H1 (cell line): ENCODE measurements at regions not wholly inside any gene's neighbourhood (a gene's known extent, or its start where the extent isn't known, plus 50 kb on each side); places are given as distances from the start of the nearest gene placed in this dataset.

ENCODE experiments used
- CTCF ChIA-PET: fragments of 300-600 bp; sonication (Branson Sonifier 250); formaldehyde crosslinking; loops from one replicate; lab custom pipeline; 2021; ENCODE audit not compliant: partially characterized antibody; lab: Charles Lee
- POLR2A ChIA-PET: fragments of 300-600 bp; sonication (Branson Sonifier 250); formaldehyde crosslinking; loops from one replicate; lab custom pipeline; 2021; ENCODE audit warnings: inconsistent platforms; ENCODE audit not compliant: partially characterized antibody; lab: Charles Lee
- DNase-seq, 2 experiments: peaks; one replicate each; pipeline versions ENCODE4 v3.0.0 to v3.0.0-alpha.2; 2010 to 2022; ENCODE audit warnings: low spot score in 2 of 2, low read depth in 1 of 2, mixed read lengths in 1 of 2
- FAIRE-seq: peaks from 2 replicates; lab custom pipeline; 2011; peaks lifted over from hg19 to GRCh38; lab: Jason Lieb, UNC
- H2AFZ ChIP-seq: 2 replicates; pipeline ENCODE4 v1.8.1; 2012; ENCODE audit warnings: low read length, inconsistent platforms
- H2AK5ac ChIP-seq: 2 replicates; pipeline ENCODE4 v1.6.1; 2013; ENCODE audit warnings: low read depth, low read length
- H2BK120ac ChIP-seq: replicated peaks from 2 replicates; pipeline ENCODE3; 2013; ENCODE audit warnings: low read depth, low read length, inconsistent platforms
- H2BK12ac ChIP-seq: 2 replicates; pipeline ENCODE4 v1.6.1; 2013; ENCODE audit warnings: low read depth, low read length
- H2BK15ac ChIP-seq: 2 replicates; pipeline ENCODE4 v1.6.1; 2013; ENCODE audit warnings: low read length
- H2BK20ac ChIP-seq: 2 replicates; pipeline ENCODE4 v1.6.1; 2013; ENCODE audit warnings: low read length
- H2BK5ac ChIP-seq: 2 replicates; pipeline ENCODE4 v1.6.1; 2013; ENCODE audit warnings: low read depth, low read length
- H3K14ac ChIP-seq: 2 replicates; pipeline ENCODE4 v1.6.1; 2013; ENCODE audit warnings: inconsistent platforms; ENCODE audit not compliant: insufficient read length
- H3K18ac ChIP-seq: 2 replicates; pipeline ENCODE4 v1.6.1; 2013; ENCODE audit warnings: low read length; ENCODE audit errors: extremely low read depth
- H3K23ac ChIP-seq: 2 replicates; pipeline ENCODE4 v1.6.1; 2013; ENCODE audit warnings: inconsistent platforms; ENCODE audit not compliant: insufficient read length
- H3K23me2 ChIP-seq: 2 replicates; pipeline ENCODE4 v1.6.1; 2013; ENCODE audit warnings: low read depth, low read length
- H3K27ac ChIP-seq: 2 replicates; pipeline ENCODE4 v1.6.1; 2011; ENCODE audit warnings: low read depth, low read length, inconsistent platforms
- H3K27me3 ChIP-seq, 4 experiments: replicated peaks in 1 of 4; 1 replicate in 1 of 4; 2 replicates in 3 of 4; pipeline versions ENCODE4 v1.6.1 to v1.8.1; 2011 to 2013; ENCODE audit warnings: low read length in 3 of 4, mild to moderate bottlenecking in 3 of 4, inconsistent platforms in 2 of 4, mixed read lengths in 2 of 4, moderate library complexity in 1 of 4; ENCODE audit not compliant: control insufficient read depth in 3 of 4, insufficient read depth in 3 of 4; ENCODE audit errors: extremely low read depth in 1 of 4
- H3K36me3 ChIP-seq, 4 experiments: 2 replicates each; pipeline versions ENCODE4 v1.6.1 to v1.8.1; 2011 to 2013; ENCODE audit warnings: mild to moderate bottlenecking in 4 of 4, low read length in 3 of 4, moderate library complexity in 2 of 4, control low read depth in 1 of 4, inconsistent platforms in 1 of 4; ENCODE audit not compliant: insufficient read depth in 4 of 4, control insufficient read depth in 2 of 4
- H3K4ac ChIP-seq: replicated peaks from 2 replicates; pipeline ENCODE3; 2013; ENCODE audit warnings: low read length, low read depth, mixed read lengths, inconsistent platforms; ENCODE audit not compliant: insufficient read length
- H3K4me1 ChIP-seq, 4 experiments: replicated peaks in 1 of 4; 1 replicate in 1 of 4; 2 replicates in 3 of 4; pipeline versions ENCODE4 v1.6.1 to v1.8.1; 2011 to 2013; ENCODE audit warnings: low read length in 3 of 4, inconsistent platforms in 2 of 4, mixed read lengths in 1 of 4; ENCODE audit not compliant: insufficient read depth in 4 of 4, control insufficient read depth in 3 of 4
- H3K4me2 ChIP-seq, 2 experiments: 2 replicates each; pipeline versions ENCODE4 v1.6.1 to v1.8.1; 2011 to 2013; ENCODE audit warnings: low read depth in 2 of 2, low read length in 2 of 2, control low read depth in 1 of 2, inconsistent platforms in 1 of 2, mild to moderate bottlenecking in 1 of 2; ENCODE audit not compliant: insufficient read depth in 1 of 2
- H3K4me3 ChIP-seq, 4 experiments: fragments of 200-600, 300-600 bp in 1 of 4; sonication (generic), shearing (Covaris generic), sonication (Bioruptor Twin) in 1 of 4; 2 replicates each; pipeline versions ENCODE4 v1.5.1 to v1.8.1; 2011 to 2016; ENCODE audit warnings: low read length in 4 of 4, low read depth in 3 of 4, control low read depth in 2 of 4, inconsistent platforms in 2 of 4, mild to moderate bottlenecking in 2 of 4, mixed read lengths in 1 of 4, moderate library complexity in 1 of 4; ENCODE audit not compliant: insufficient read depth in 2 of 4; ENCODE audit errors: extremely low read depth in 1 of 4
- H3K56ac ChIP-seq: replicated peaks from 2 replicates; pipeline ENCODE3; 2013; ENCODE audit warnings: low read depth, mild to moderate bottlenecking, mixed read lengths, low read length, inconsistent platforms; ENCODE audit not compliant: insufficient read length
- H3K79me1 ChIP-seq: 2 replicates; pipeline ENCODE4 v1.6.1; 2013; ENCODE audit warnings: low read depth, low read length, control low read depth
- H3K79me2 ChIP-seq, 2 experiments: 2 replicates each; pipeline versions ENCODE4 v1.6.1 to v1.8.1; 2012 to 2013; ENCODE audit warnings: low read length in 2 of 2, mild to moderate bottlenecking in 2 of 2, inconsistent platforms in 1 of 2; ENCODE audit not compliant: insufficient read depth in 2 of 2, control insufficient read depth in 1 of 2
- H3K9ac ChIP-seq, 4 experiments: replicated peaks in 1 of 4; 1 replicate in 1 of 4; 2 replicates in 3 of 4; pipeline versions ENCODE4 v1.6.1 to v1.8.1; 2011 to 2013; ENCODE audit warnings: low read depth in 3 of 4, low read length in 3 of 4, control low read depth in 2 of 4, mild to moderate bottlenecking in 2 of 4, moderate library complexity in 2 of 4, inconsistent platforms in 1 of 4; ENCODE audit errors: extremely low read depth in 1 of 4
- H3K9me3 ChIP-seq, 2 experiments: 2 replicates each; pipeline versions ENCODE4 v1.6.1 to v1.8.1; 2012 to 2013; ENCODE audit warnings: mild to moderate bottlenecking in 2 of 2, moderate library complexity in 2 of 2, control low read depth in 1 of 2, inconsistent platforms in 1 of 2, low read depth in 1 of 2, low read length in 1 of 2, mixed read lengths in 1 of 2; ENCODE audit not compliant: insufficient read depth in 2 of 2
- H4K20me1 ChIP-seq, 2 experiments: replicated peaks in 1 of 2; 2 replicates each; pipeline versions ENCODE3 to v1.8.1; 2011 to 2013; ENCODE audit warnings: inconsistent platforms in 2 of 2, low read length in 2 of 2, mild to moderate bottlenecking in 1 of 2; ENCODE audit not compliant: insufficient read depth in 2 of 2, control insufficient read depth in 1 of 2
- H4K5ac ChIP-seq: 2 replicates; pipeline ENCODE4 v1.6.1; 2013; ENCODE audit warnings: low read length, low read depth, mixed read lengths, inconsistent platforms; ENCODE audit not compliant: insufficient read length
- H4K8ac ChIP-seq: 2 replicates; pipeline ENCODE4 v1.8.0; 2013; ENCODE audit warnings: mild to moderate bottlenecking, moderate library complexity, low read length, inconsistent platforms; ENCODE audit not compliant: insufficient read depth; ENCODE audit errors: extremely low read depth
- H4K91ac ChIP-seq: replicated peaks from 2 replicates; pipeline ENCODE3; 2013; ENCODE audit warnings: low read length, mixed read lengths, inconsistent platforms; ENCODE audit not compliant: insufficient read length
- ATF3 ChIP-seq: IDR thresholded peaks from 2 replicates; pipeline ENCODE4 v1.6.1; 2011; ENCODE audit warnings: low read depth, mild to moderate bottlenecking, low read length; ENCODE audit not compliant: insufficient read depth
- EP300 ChIP-seq, 2 experiments: IDR thresholded peaks; 1 replicate in 1 of 2; 2 replicates in 1 of 2; pipeline ENCODE4 v1.6.1; 2011 to 2012; ENCODE audit warnings: low read depth in 2 of 2, low read length in 2 of 2, mild to moderate bottlenecking in 2 of 2, borderline replicate concordance in 1 of 2, inconsistent platforms in 1 of 2, moderate library complexity in 1 of 2
- GABPA ChIP-seq: IDR thresholded peaks from 2 replicates; pipeline ENCODE4 v1.6.1; 2011; ENCODE audit warnings: mild to moderate bottlenecking, low read length, moderate library complexity, borderline replicate concordance; ENCODE audit not compliant: insufficient read depth
- JUN ChIP-seq: IDR thresholded peaks from 2 replicates; pipeline ENCODE4 v1.6.1; 2011; ENCODE audit warnings: low read depth, mild to moderate bottlenecking, improper control_type of control experiment, low read length
- JUND ChIP-seq: IDR thresholded peaks from 2 replicates; pipeline ENCODE4 v1.6.1; 2011; ENCODE audit warnings: mild to moderate bottlenecking, improper control_type of control experiment, low read length
- KDM4A ChIP-seq: IDR thresholded peaks from one replicate; pipeline ENCODE4 v1.7.1; 2012; ENCODE audit warnings: low read depth, mild to moderate bottlenecking, moderate library complexity, low read length, inconsistent platforms; ENCODE audit not compliant: severe bottlenecking
- NANOG ChIP-seq: IDR thresholded peaks from 2 replicates; pipeline ENCODE4 v1.6.1; 2011; ENCODE audit warnings: low read length, low read depth, mild to moderate bottlenecking, inconsistent platforms; ENCODE audit not compliant: insufficient read depth, poor library complexity, severe bottlenecking
- POLR2AphosphoS5 ChIP-seq: IDR thresholded peaks from 2 replicates; pipeline ENCODE4 v1.6.1; 2011; ENCODE audit warnings: low read depth, low read length
- TAF1 ChIP-seq: IDR thresholded peaks from 2 replicates; pipeline ENCODE4 v1.6.1; 2011; ENCODE audit warnings: mild to moderate bottlenecking, low read depth, low read length
- TAF7 ChIP-seq: optimal IDR thresholded peaks from 2 replicates; pipeline ENCODE3; 2011; ENCODE audit warnings: low read depth, mild to moderate bottlenecking, inconsistent platforms, low read length, moderate library complexity, borderline replicate concordance
- TCF12 ChIP-seq: IDR thresholded peaks from 2 replicates; pipeline ENCODE4 v1.6.1; 2011; ENCODE audit warnings: low read depth, mild to moderate bottlenecking, low read length
- WGBS, 2 experiments: shearing (Covaris generic) in 1 of 2; methylation state at CpG; one replicate each; pipeline versions ENCODE4 v1.1.6 to v1.1.7; 2013 to 2015; ENCODE audit warnings: low lambda C conversion rate in 2 of 2, mixed read lengths in 2 of 2, inconsistent platforms in 1 of 2, low coverage in 1 of 2, missing lambda C conversion rate in 1 of 2; ENCODE audit not compliant: insufficient replicate concordance in 2 of 2, insufficient coverage in 1 of 2, insufficient read length in 1 of 2; ENCODE audit errors: extremely low coverage in 1 of 2, missing lambda C conversion rate in 1 of 2; 5-methylcytosine and 5-hydroxymethylcytosine counted together

- H3K36me3 ChIP-seq = no peaks in the 10 kb centered on the region
- H4K91ac ChIP-seq = no peak overlapping the region
- no peak overlapping the region for H2BK15ac ChIP-seq
- H3K9ac ChIP-seq = no peak overlapping the region
- no peak overlapping the region for H4K5ac ChIP-seq
- H3K56ac ChIP-seq = no peak overlapping the region
- H3K4me3 ChIP-seq = no peak overlapping the region
- no peak overlapping the region for H4K8ac ChIP-seq
- no peaks in the 10 kb centered on the region for H4K20me1 ChIP-seq
- no peak for FAIRE-seq
- ChIA-PET POLR2A (interaction anchor here (1.0 kb wide), 1 partner anchor 12 kb away, joined by 3 read pairs; no protein-coding TSS in a partner anchor), CTCF (no interaction called here)
- H3K27me3 ChIP-seq = no peaks in the 10 kb centered on the region
- no peak overlapping the region for H3K14ac ChIP-seq
- 0 out of 4 replicates have a peak, but pooled peaks cover 0 to under 1% of the 10 kb centered on the region in 2 experiments for H3K9me3 ChIP-seq
- H2BK5ac ChIP-seq = no peak overlapping the region
- WGBS, 2 experiments = 86% methylated on average over 7 of the region's 7 CpGs; no CpG with 5 or more reads in 1 of the 2 experiments
- H3K27ac ChIP-seq = no peak overlapping the region
- no peaks in the 10 kb centered on the region for H3K4me1 ChIP-seq
- H2AFZ ChIP-seq = no peak overlapping the region
- no peak overlapping the region for H2BK12ac ChIP-seq
- no peak overlapping the region for H2BK20ac ChIP-seq
- no peak overlapping the region for H3K23ac ChIP-seq
- DNase-seq = no peak
- H3K79me2 ChIP-seq = no peaks in the 10 kb centered on the region
- H3K23me2 ChIP-seq = no peaks in the 10 kb centered on the region; the same call in 1 of the 2 replicates
- no peak overlapping the region for H2AK5ac ChIP-seq
- no peak overlapping the region for H2BK120ac ChIP-seq
- no peaks in the 10 kb centered on the region for H3K79me1 ChIP-seq
- H3K4me2 ChIP-seq = no peak overlapping the region
- H3K4ac ChIP-seq = no peak overlapping the region
- H3K18ac ChIP-seq = no peak overlapping the region
- TF ChIP-seq GABPA = no peak
- no peak for TF ChIP-seq ATF3
- TF ChIP-seq POLR2AphosphoS5 = no peak
- TF ChIP-seq JUN = no peak
- no peak for TF ChIP-seq TCF12
- TF ChIP-seq NANOG = no peak
- TF ChIP-seq KDM4A = no peak
- TF ChIP-seq TAF7 = no peak
- no peak for TF ChIP-seq JUND
- no peak for TF ChIP-seq EP300 (IDR thresholded peaks at IDR 0.05; ENCODE audit: borderline replicate concordance in 1 of 2, low read depth in 2 of 2, low read length in 2 of 2)
- no peak for TF ChIP-seq TAF1
Observed at GRCh38 chr2:67955748-67956603, 106.8 kb downstream of the C1D start.
